GM12801 (cell line): ENCODE measurements at regions not wholly inside any gene's neighbourhood (a gene's known extent, or its start where the extent isn't known, plus 50 kb on each side); places are given as distances from the start of the nearest gene placed in this dataset.

Experiments used
- TF ChIP-seq, protein P1 (sequence below): IDR thresholded peaks from one replicate; pipeline ENCODE4 v1.5.1; 2011; ENCODE audit warnings: control low read depth; ENCODE audit not compliant: insufficient read length; ENCODE audit errors: extremely low read depth

GRCh38 chr4:83979773-83980172, 443.9 kb downstream of the GPAT3 start:
- TF ChIP-seq, protein P1, sequence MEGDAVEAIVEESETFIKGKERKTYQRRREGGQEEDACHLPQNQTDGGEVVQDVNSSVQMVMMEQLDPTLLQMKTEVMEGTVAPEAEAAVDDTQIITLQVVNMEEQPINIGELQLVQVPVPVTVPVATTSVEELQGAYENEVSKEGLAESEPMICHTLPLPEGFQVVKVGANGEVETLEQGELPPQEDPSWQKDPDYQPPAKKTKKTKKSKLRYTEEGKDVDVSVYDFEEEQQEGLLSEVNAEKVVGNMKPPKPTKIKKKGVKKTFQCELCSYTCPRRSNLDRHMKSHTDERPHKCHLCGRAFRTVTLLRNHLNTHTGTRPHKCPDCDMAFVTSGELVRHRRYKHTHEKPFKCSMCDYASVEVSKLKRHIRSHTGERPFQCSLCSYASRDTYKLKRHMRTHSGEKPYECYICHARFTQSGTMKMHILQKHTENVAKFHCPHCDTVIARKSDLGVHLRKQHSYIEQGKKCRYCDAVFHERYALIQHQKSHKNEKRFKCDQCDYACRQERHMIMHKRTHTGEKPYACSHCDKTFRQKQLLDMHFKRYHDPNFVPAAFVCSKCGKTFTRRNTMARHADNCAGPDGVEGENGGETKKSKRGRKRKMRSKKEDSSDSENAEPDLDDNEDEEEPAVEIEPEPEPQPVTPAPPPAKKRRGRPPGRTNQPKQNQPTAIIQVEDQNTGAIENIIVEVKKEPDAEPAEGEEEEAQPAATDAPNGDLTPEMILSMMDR: no peak

DNA sequence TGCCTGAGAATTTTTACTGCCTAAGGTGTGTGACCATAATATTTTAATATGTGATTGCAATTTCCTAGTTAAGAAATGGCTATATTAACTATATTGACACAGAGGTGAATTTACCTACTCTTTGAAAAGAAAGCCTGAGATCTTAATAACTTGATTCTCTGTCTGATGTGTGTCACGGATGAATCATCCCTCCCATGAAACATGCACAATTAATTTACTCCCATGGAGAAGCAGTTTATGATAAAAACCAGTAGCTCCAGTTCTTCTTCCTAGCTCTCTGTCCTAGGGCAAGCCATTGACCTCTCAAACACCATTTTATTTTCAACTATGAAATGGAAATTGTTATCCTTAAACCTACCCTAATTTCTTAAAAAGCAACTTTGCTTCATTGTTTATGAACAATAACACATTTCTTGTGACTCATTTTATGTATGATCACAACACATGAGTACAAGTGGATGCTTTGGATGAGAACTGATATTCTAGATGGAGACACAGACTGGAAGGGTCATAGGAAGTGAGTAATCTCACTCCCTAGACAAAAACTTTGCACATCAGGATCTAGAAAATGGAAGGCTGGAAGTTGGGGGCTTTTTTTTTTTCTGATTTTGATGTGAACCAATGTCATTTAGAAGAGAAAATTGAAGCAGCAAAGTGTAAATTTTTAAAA, 438.3 kb downstream of the GPAT3 start:
- TF ChIP-seq, protein P1: no peak

DNA sequence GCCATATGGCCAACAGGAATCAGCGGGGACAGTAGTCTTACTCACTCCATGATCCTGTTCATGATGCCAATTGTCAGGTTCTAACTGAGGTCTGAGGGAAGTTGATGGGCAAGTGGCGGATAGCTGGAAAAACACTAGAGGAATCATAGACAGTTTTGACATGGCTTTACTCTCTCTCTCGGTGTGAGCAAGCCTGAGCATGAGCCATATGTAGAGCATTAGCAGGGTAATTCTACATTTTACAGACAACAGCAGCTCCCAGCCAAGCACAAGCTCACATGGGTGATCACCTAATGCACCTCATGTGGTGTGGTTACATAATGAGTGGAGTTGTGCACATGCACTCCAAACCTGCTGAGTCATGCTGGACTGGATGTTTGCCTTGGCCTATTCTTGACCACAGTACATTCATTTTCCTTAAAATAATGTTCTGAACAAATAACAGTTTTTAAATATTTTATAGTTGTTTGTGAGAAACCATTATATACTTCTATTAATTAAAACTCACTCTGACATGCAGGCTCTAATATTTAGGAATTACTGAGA, 429.2 kb downstream of the GPAT3 start:
- TF ChIP-seq, protein P1: no peak

GRCh38 chr4:83962492-83962891, 426.6 kb downstream of the GPAT3 start:
- TF ChIP-seq, protein P1: no peak

DNA sequence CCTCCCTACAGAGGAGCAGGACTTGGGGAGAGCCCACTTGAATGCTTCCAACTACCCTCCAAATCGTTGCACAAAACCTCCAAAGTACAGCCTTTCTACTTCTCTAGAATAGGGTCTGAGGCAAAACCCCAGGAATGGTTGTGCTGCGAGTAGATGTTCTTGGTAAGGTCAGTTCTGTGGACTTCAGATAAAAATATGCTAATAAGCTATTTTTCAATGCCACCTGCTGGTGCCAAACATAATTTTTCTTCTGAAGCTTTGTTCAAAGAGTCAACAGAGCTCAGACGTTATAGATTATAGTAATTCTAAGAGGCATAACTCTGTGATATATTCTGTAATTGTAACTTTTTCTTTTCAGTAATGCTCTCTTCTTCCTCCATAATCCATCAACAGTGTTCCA, 425.7 kb downstream of the GPAT3 start:
- TF ChIP-seq, protein P1: no peak

DNA sequence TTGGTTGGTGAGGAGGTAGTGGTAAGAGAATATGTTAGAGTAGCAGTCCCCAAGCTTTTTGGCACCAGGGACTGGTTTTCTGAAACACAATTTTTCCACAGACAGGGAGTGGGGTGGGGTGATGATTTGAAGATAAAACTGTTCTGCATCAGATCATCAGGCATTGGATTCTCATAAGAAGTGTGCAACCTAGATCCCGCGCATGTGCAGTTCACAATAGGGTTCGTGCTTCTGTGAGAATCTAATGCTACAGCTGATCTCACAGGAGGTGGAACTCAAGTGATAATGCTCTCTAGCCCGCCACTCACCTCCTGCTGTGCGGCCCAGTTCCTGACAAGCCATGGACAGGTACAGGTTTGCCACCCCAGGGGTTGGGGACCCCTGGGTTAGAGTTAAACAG, 423.3 kb downstream of the GPAT3 start:
- TF ChIP-seq, protein P1: no peak

DNA sequence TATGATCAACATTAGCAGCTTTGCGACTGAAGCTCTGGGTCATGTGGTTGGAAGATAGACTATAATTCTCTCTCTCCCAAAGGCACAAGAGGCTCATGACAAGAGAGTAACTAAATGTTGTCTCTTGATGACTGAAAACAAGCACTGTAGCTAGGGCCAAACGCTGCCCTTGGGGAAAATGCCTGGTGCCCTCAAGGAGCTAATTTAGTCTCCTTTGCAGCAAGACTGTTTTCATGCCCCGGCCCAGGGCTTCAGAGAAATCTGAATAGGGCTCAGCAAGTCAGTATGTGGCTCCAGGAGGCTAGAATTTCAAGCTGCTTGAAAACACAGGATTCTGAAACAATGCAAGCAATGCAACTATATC, 411.9 kb downstream of the GPAT3 start:
- TF ChIP-seq, protein P1: no peak
